CD14-positive monocyte (primary cell): ENCODE measurements at regions not wholly inside any gene's neighbourhood (a gene's known extent, or its start where the extent isn't known, plus 50 kb on each side); places are given as distances from the start of the nearest gene placed in this dataset.

Experiments used
- DNase-seq, 3 donors: peaks; one replicate each; pipeline ENCODE4 v3.0.0-alpha.2; 2011 to 2022
- H2AFZ ChIP-seq: 2 replicates; pipeline ENCODE4 v1.6.0; 2012; ENCODE audit warnings: mild to moderate bottlenecking, low read depth, low read length, inconsistent platforms; ENCODE audit not compliant: insufficient read depth, poor library complexity, severe bottlenecking
- H3K27ac ChIP-seq, 2 donors: 1 replicate in 1 of 2; 2 replicates in 1 of 2; pipeline ENCODE4 v1.5.1; 2012 to 2013; ENCODE audit warnings: low read length in 2 of 2, control low read depth in 1 of 2, inconsistent platforms in 1 of 2, low read depth in 1 of 2, mild to moderate bottlenecking in 1 of 2
- H3K27me3 ChIP-seq, 2 donors: one replicate each; pipeline versions ENCODE4 v1.6.0 to v1.6.1; 2011 to 2013; ENCODE audit warnings: low read length in 2 of 2; ENCODE audit not compliant: control insufficient read depth in 2 of 2, insufficient read depth in 2 of 2
- H3K36me3 ChIP-seq, 2 donors: replicated peaks in 1 of 2; 1 replicate in 1 of 2; 2 replicates in 1 of 2; pipeline versions ENCODE4 v1.5.1 to v1.6.1; 2012 to 2013; ENCODE audit warnings: low read length in 2 of 2, control low read depth in 1 of 2, inconsistent platforms in 1 of 2, mild to moderate bottlenecking in 1 of 2; ENCODE audit not compliant: insufficient read depth in 2 of 2, control insufficient read depth in 1 of 2
- H3K4me1 ChIP-seq, 2 donors: 1 replicate in 1 of 2; 2 replicates in 1 of 2; pipeline versions ENCODE4 v1.5.1 to v1.6.1; 2012 to 2013; ENCODE audit warnings: low read length in 2 of 2, control low read depth in 1 of 2, inconsistent platforms in 1 of 2, mild to moderate bottlenecking in 1 of 2, moderate library complexity in 1 of 2; ENCODE audit not compliant: insufficient read depth in 2 of 2, control insufficient read depth in 1 of 2
- H3K4me2 ChIP-seq: replicated peaks from 2 replicates; pipeline ENCODE3; 2012; ENCODE audit warnings: low read length, moderate library complexity, mild to moderate bottlenecking; ENCODE audit not compliant: poor library complexity, severe bottlenecking; ENCODE audit errors: extremely low read depth
- H3K4me3 ChIP-seq, 3 experiments: fragments of 200-600 bp in 1 of 3; sonication (generic) in 1 of 3; replicated peaks in 1 of 3; 1 replicate in 2 of 3; 2 replicates in 1 of 3; pipeline ENCODE4 v1.5.1; 2011 to 2013; ENCODE audit warnings: low read length in 3 of 3, mild to moderate bottlenecking in 3 of 3, control low read depth in 2 of 3, low read depth in 2 of 3, inconsistent platforms in 1 of 3, moderate library complexity in 1 of 3
- H3K79me2 ChIP-seq: 2 replicates; pipeline ENCODE4 v1.6.0; 2012; ENCODE audit warnings: mild to moderate bottlenecking, control low read depth, inconsistent platforms, low read length, moderate library complexity; ENCODE audit not compliant: insufficient read depth
- H3K9ac ChIP-seq: 2 replicates; pipeline ENCODE4 v1.6.0; 2017; ENCODE audit warnings: low read length, mild to moderate bottlenecking; ENCODE audit not compliant: insufficient read depth, poor library complexity, severe bottlenecking
- H3K9me3 ChIP-seq, 2 donors: replicated peaks in 1 of 2; 1 replicate in 1 of 2; 2 replicates in 1 of 2; pipeline versions ENCODE4 v1.5.1 to v1.6.1; 2012 to 2013; ENCODE audit warnings: low read length in 2 of 2, control low read depth in 1 of 2; ENCODE audit not compliant: control insufficient read depth in 1 of 2, insufficient read depth in 1 of 2
- H4K20me1 ChIP-seq: 2 replicates; pipeline ENCODE4 v1.6.0; 2012; ENCODE audit warnings: mild to moderate bottlenecking, low read length, control low read depth, moderate library complexity; ENCODE audit not compliant: insufficient read depth
- H3K27ac Mint-ChIP-seq, 7 donors: one replicate each; pipeline ENCODE4 v1.8.0; 2020; ENCODE audit warnings: mild to moderate bottlenecking in 7 of 7, mixed read lengths in 7 of 7, moderate library complexity in 6 of 7, inconsistent platforms in 2 of 7
- H3K27me3 Mint-ChIP-seq, 3 donors: one replicate each; pipeline ENCODE4 v1.8.0; 2021 to 2022; ENCODE audit warnings: low read depth in 3 of 3, mild to moderate bottlenecking in 3 of 3, mixed read lengths in 3 of 3, moderate library complexity in 3 of 3, inconsistent platforms in 1 of 3
- H3K36me3 Mint-ChIP-seq, 2 donors: one replicate each; pipeline ENCODE4 v1.8.0; 2020; ENCODE audit warnings: mixed read lengths in 2 of 2, inconsistent platforms in 1 of 2, mild to moderate bottlenecking in 1 of 2
- H3K4me1 Mint-ChIP-seq: one replicate; pipeline ENCODE4 v1.8.0; 2020; ENCODE audit warnings: mild to moderate bottlenecking, mixed read lengths
- H3K4me3 Mint-ChIP-seq, 2 donors: one replicate each; pipeline ENCODE4 v1.8.0; 2020; ENCODE audit warnings: mild to moderate bottlenecking in 2 of 2, mixed read lengths in 2 of 2, moderate library complexity in 1 of 2
- H3K9me3 Mint-ChIP-seq, 7 donors: one replicate each; pipeline ENCODE4 v1.8.0; 2020 to 2022; ENCODE audit warnings: mixed read lengths in 7 of 7, mild to moderate bottlenecking in 6 of 7, moderate library complexity in 6 of 7, inconsistent platforms in 2 of 7
- CTCF ChIP-seq: fragments of 200-600 bp; IDR thresholded peaks from one replicate; pipeline ENCODE4 v1.8.0; 2022; ENCODE audit warnings: antibody characterized with exemption, mild to moderate bottlenecking
- WGBS: methylation state at CpG from one replicate; pipeline ENCODE4 v1.1.5; 2013; ENCODE audit warnings: missing lambda C conversion rate; ENCODE audit not compliant: insufficient coverage; 5-methylcytosine and 5-hydroxymethylcytosine counted together
- intact Hi-C, 2 donors: fragments of 100-400 bp; cut with micrococcal nuclease; formaldehyde crosslinking; loops; one replicate each; pipeline versions ENCODE4 v1.15.0 to v1.15.1; 2023

DNA sequence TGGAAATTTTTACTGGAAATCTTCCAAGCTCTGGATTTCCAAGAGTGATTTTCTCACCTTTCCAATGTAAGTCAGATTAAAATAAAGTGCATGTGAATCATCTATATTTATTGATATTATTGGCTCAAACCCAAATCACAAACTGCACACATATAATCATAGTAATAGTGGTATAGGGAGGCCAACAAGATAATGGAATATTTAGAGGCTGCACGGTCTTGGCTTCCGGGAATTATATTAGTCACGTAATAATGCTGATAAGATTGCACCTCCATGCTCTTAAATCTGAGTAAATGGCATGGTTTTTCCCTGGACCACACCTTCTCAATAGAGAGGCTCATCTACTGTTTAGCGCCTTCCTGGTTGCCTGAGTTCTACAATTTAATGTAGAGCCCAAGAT lies 567.1 kb upstream of the NR2F2 start:
- no peak for DNase-seq
- no peak overlapping the region for H3K4me3 ChIP-seq
- H3K36me3 ChIP-seq = no peaks in the 10 kb centered on the region
- no CpG with 5 or more reads among the region's 4 CpGs for WGBS
- H3K9me3 ChIP-seq = no peaks in the 10 kb centered on the region
- no peaks in the 10 kb centered on the region for H3K36me3 Mint-ChIP-seq
- H3K27ac ChIP-seq = no peak overlapping the region
- H3K4me3 Mint-ChIP-seq = no peak overlapping the region
- H4K20me1 ChIP-seq = no peaks in the 10 kb centered on the region
- H3K9me3 Mint-ChIP-seq = peaks cover 0 to 6% (median 0%) of the 10 kb centered on the region in 7 donors
- no peak for TF ChIP-seq CTCF
- intact Hi-C loops = no loop called here
- H2AFZ ChIP-seq = no peak overlapping the region
- H3K4me2 ChIP-seq = no peak overlapping the region
- no peaks in the 10 kb centered on the region for H3K27me3 ChIP-seq
- no peaks in the 10 kb centered on the region for H3K4me1 Mint-ChIP-seq
- peaks cover 0 to 5% (median 0%) of the 10 kb centered on the region in 3 donors for H3K27me3 Mint-ChIP-seq
- no peak overlapping the region for H3K9ac ChIP-seq
- no peaks in the 10 kb centered on the region for H3K79me2 ChIP-seq
- H3K4me1 ChIP-seq = no peaks in the 10 kb centered on the region
- no peak overlapping the region for H3K27ac Mint-ChIP-seq

- Mint-ChIP-seq H3K27ac (no peak overlapping the region), H3K36me3 (no peaks in the 10 kb centered on the region), H3K4me1 (no peaks in the 10 kb centered on the region), H3K9me3 (peaks cover 0 to 6% (median 0%) of the 10 kb centered on the region in 7 donors), H3K4me3 (no peak overlapping the region), H3K27me3 (peaks cover 0 to 2% (median under 1%) of the 10 kb centered on the region in 3 donors)
- H3K4me2 ChIP-seq = no peak overlapping the region
- no peak overlapping the region for H3K9ac ChIP-seq
- H3K4me1 ChIP-seq = no peaks in the 10 kb centered on the region
- H2AFZ ChIP-seq = no peak overlapping the region
- H3K9me3 ChIP-seq = no peaks in the 10 kb centered on the region
- no CpG with 5 or more reads among the region's 2 CpGs for WGBS
- no peaks in the 10 kb centered on the region for H3K36me3 ChIP-seq
- no peak overlapping the region for H3K27ac ChIP-seq
- H4K20me1 ChIP-seq = no peaks in the 10 kb centered on the region
- H3K4me3 ChIP-seq = no peak overlapping the region
- DNase-seq = no peak
- no peaks in the 10 kb centered on the region for H3K27me3 ChIP-seq
- H3K79me2 ChIP-seq = no peaks in the 10 kb centered on the region
- TF ChIP-seq CTCF = no peak
- intact Hi-C loops = no loop called here
These were observed 565.3 kb upstream of the NR2F2 start for GRCh38 chr15:95765161-95765560.
